ENCODE measurements at regions not wholly inside any gene's neighbourhood (a gene's known extent, or its start where the extent isn't known, plus 50 kb on each side); places are given as distances from the start of the nearest gene placed in this dataset.

DNA sequence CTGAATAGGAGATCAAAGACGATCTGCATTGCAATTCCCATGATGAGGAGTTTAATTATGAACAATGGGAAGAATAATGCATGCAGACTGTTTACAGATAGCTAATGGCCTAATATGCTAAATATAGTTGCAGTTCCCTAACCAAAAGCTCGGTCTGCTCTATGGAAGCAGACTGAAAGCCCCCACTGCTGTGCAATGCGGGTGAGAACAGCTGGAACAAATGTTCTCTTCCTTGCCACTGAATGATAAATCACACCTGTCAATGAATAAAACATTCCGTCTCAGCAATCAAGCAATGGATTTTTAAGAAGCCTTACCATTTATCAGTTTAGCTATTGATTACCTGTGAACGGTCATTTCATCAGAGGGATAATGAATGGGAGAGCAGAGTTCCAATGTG is 704.5 kb upstream of the RAB6C start:
- Histone ChIP-seq H3K27me3 (no peaks in the 10 kb centered on the region), H3K27ac (peak overlapping the region in 1 of 4 donors; percentile 21), H3K4me1 (peaks cover 4 to 17% of the 10 kb centered on the region in 2 donors), H3K4me3 (no peak overlapping the region), H3K36me3 (no peaks in the 10 kb centered on the region), H3K9me3 (no peaks in the 10 kb centered on the region)
- in situ Hi-C loops (cut with MboI; ENCODE audit: low sequenced_read_pairs in 4 of 4): no loop called here
- TF ChIP-seq CTCF (IDR thresholded peaks at IDR 0.05 in 4 of 5, conservative IDR thresholded peaks at IDR 0.05 in 1 of 5): no peak
- no peak for TF ChIP-seq POLR2A (IDR thresholded peaks at IDR 0.05)
- intact Hi-C loops (cut with DNase I; ENCODE audit: low total_unique reads): no loop called here
- ATAC-seq (no peak), DNase-seq (no peak)

GRCh38 chr2:129275706-129276105 is 703.8 kb upstream of the RAB6C start:
- ATAC-seq (no peak), DNase-seq (no peak)
- peaks cover 4 to 17% of the 10 kb centered on the region in 2 donors for H3K4me1 ChIP-seq
- in situ Hi-C loops (cut with MboI; ENCODE audit: low sequenced_read_pairs in 4 of 4) (no loop called here), intact Hi-C loops (cut with DNase I; ENCODE audit: low total_unique reads) (no loop called here)
- no peak for TF ChIP-seq CTCF (IDR thresholded peaks at IDR 0.05 in 4 of 5, conservative IDR thresholded peaks at IDR 0.05 in 1 of 5)
- TF ChIP-seq POLR2A (IDR thresholded peaks at IDR 0.05): no peak
- no peaks in the 10 kb centered on the region for H3K27me3 ChIP-seq
- no peaks in the 10 kb centered on the region for H3K36me3 ChIP-seq
- H3K4me3 ChIP-seq: no peak overlapping the region
- no peak overlapping the region for H3K27ac ChIP-seq
- H3K9me3 ChIP-seq: no peaks in the 10 kb centered on the region

GRCh38 chr2:129276978-129277584 is 702.4 kb upstream of the RAB6C start:
- ATAC-seq: no peak

DNA sequence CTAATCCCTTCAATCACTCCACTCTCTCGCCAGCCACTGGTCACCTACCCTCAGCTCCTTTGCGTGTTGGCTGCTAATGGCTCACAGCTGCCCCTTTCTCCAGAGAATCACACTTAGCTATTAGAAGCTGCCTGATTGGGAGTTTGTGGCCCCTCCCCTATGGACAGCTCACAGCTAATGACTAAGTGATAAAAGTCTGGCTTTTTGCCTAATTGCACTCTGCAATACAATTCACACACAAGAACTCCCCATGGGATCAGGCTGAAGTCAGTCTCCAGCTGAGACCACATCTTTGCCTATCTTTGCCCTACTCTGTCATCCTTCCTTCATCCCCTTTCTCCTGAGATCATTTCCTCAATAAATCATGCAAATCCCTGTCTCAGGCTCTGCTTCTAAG is 701.9 kb upstream of the RAB6C start:
- Histone ChIP-seq H3K4me1 (peaks cover 4 to 17% of the 10 kb centered on the region in 2 donors), H3K9me3 (no peaks in the 10 kb centered on the region), H3K4me3 (no peak overlapping the region), H3K36me3 (no peaks in the 10 kb centered on the region), H3K27me3 (no peaks in the 10 kb centered on the region), H3K27ac (no peak overlapping the region)
- ATAC-seq: no peak
- DNase-seq: no peak
- intact Hi-C loops (cut with DNase I; ENCODE audit: low total_unique reads) (no loop called here), in situ Hi-C loops (cut with MboI; ENCODE audit: low sequenced_read_pairs in 4 of 4) (no loop called here)
- TF ChIP-seq CTCF (IDR thresholded peaks at IDR 0.05 in 4 of 5, conservative IDR thresholded peaks at IDR 0.05 in 1 of 5): no peak
- TF ChIP-seq POLR2A (IDR thresholded peaks at IDR 0.05): no peak

More at GRCh38 chr2:129276978-129277584, 702.4 kb upstream of the RAB6C start:
- Histone ChIP-seq H3K9me3 (no peaks in the 10 kb centered on the region), H3K4me1 (peaks cover 4 to 17% of the 10 kb centered on the region in 2 donors), H3K27ac (no peak overlapping the region), H3K27me3 (no peaks in the 10 kb centered on the region), H3K4me3 (no peak overlapping the region), H3K36me3 (no peaks in the 10 kb centered on the region)
- no peak for DNase-seq
- TF ChIP-seq CTCF (IDR thresholded peaks at IDR 0.05 in 4 of 5, conservative IDR thresholded peaks at IDR 0.05 in 1 of 5) (no peak), POLR2A (IDR thresholded peaks at IDR 0.05) (no peak)
- in situ Hi-C loops (cut with MboI; ENCODE audit: low sequenced_read_pairs in 4 of 4): no loop called here
- intact Hi-C loops (cut with DNase I; ENCODE audit: low total_unique reads): no loop called here
